Skeletal muscle satellite cell (primary cell): ENCODE measurements at regions not wholly inside any gene's neighbourhood (a gene's known extent, or its start where the extent isn't known, plus 50 kb on each side); places are given as distances from the start of the nearest gene placed in this dataset. TPM values are rescaled to one million over a fixed set of nuclear protein-coding genes. Genes with fewer than 3 reads are reported as not detected.

Experiments used
- H3K27me3 ChIP-seq: 2 replicates; pipeline ENCODE4 v1.7.0; 2013; ENCODE audit warnings: low read length; ENCODE audit not compliant: control insufficient read depth, insufficient read depth
- H3K36me3 ChIP-seq: 2 replicates; pipeline ENCODE4 v1.7.0; 2013; ENCODE audit warnings: mild to moderate bottlenecking, control low read depth, low read length; ENCODE audit not compliant: insufficient read depth
- H3K4me1 ChIP-seq: 2 replicates; pipeline ENCODE4 v1.7.0; 2013; ENCODE audit warnings: low read length; ENCODE audit not compliant: control insufficient read depth, insufficient read depth
- H3K4me2 ChIP-seq: 2 replicates; pipeline ENCODE4 v1.7.0; 2013; ENCODE audit warnings: mild to moderate bottlenecking, low read length
- H3K4me3 ChIP-seq: 2 replicates; pipeline ENCODE4 v1.7.0; 2013; ENCODE audit warnings: low read length
- H3K9ac ChIP-seq: 2 replicates; pipeline ENCODE4 v1.7.0; 2013; ENCODE audit warnings: mild to moderate bottlenecking, low read depth, low read length, moderate library complexity
- H3K9me3 ChIP-seq: replicated peaks from 2 replicates; pipeline ENCODE4 v1.7.0; 2013; ENCODE audit warnings: mild to moderate bottlenecking, control low read depth, low read length
- small RNA-seq: library from RNA; depleted of rRNA; stranded (forward); fragments of <200 nt; gene quantifications from one replicate; pipeline ENCODE3, GENCODE V24; 2012

- Histone ChIP-seq H3K4me2 (no peak overlapping the region), H3K4me3 (no peak overlapping the region), H3K4me1 (no peaks in the 10 kb centered on the region), H3K27me3 (peaks cover 29% of the 10 kb centered on the region), H3K36me3 (no peaks in the 10 kb centered on the region), H3K9me3 (no peaks in the 10 kb centered on the region), H3K9ac (no peak overlapping the region)
Measured at GRCh38 chrX:15913146-15913545, 58.5 kb upstream of the AP1S2 start.

GRCh38 chrX:15911734-15912550 lies 57.3 kb upstream of the AP1S2 start:
- H3K4me1 ChIP-seq = no peaks in the 10 kb centered on the region
- H3K4me2 ChIP-seq = no peak overlapping the region
- no peak overlapping the region for H3K4me3 ChIP-seq
- H3K27me3 ChIP-seq = peaks cover 29% of the 10 kb centered on the region
- no peaks in the 10 kb centered on the region for H3K9me3 ChIP-seq
- no peaks in the 10 kb centered on the region for H3K36me3 ChIP-seq
- H3K9ac ChIP-seq = no peak overlapping the region

- Histone ChIP-seq H3K4me3 (no peak overlapping the region), H3K9ac (no peak overlapping the region), H3K4me2 (no peak overlapping the region), H3K4me1 (no peaks in the 10 kb centered on the region), H3K36me3 (no peaks in the 10 kb centered on the region), H3K27me3 (peaks cover 35% of the 10 kb centered on the region), H3K9me3 (no peaks in the 10 kb centered on the region)
Measured at GRCh38 chrX:15909605-15910004, 55.0 kb upstream of the AP1S2 start.

GRCh38 chrX:15908603-15909290 lies 54.1 kb upstream of the AP1S2 start:
- no peaks in the 10 kb centered on the region for H3K9me3 ChIP-seq
- H3K4me1 ChIP-seq = no peaks in the 10 kb centered on the region
- peaks cover 27% of the 10 kb centered on the region for H3K27me3 ChIP-seq
- no peak overlapping the region for H3K4me2 ChIP-seq
- no peak overlapping the region for H3K4me3 ChIP-seq
- H3K9ac ChIP-seq = no peak overlapping the region
- no peaks in the 10 kb centered on the region for H3K36me3 ChIP-seq

- Histone ChIP-seq H3K4me2 (no peak overlapping the region), H3K4me3 (no peak overlapping the region), H3K27me3 (peaks cover 21% of the 10 kb centered on the region), H3K36me3 (no peaks in the 10 kb centered on the region), H3K4me1 (no peaks in the 10 kb centered on the region), H3K9ac (no peak overlapping the region), H3K9me3 (no peaks in the 10 kb centered on the region)
Measured at GRCh38 chrX:15906041-15906943, 51.7 kb upstream of the AP1S2 start.

Small RNAs in the stretch of these regions (small RNA-seq; reads per million reads assigned to genes)
- not detected for gene RNU5F-7P
